ENCODE measurements at regions not wholly inside any gene's neighbourhood (a gene's known extent, or its start where the extent isn't known, plus 50 kb on each side); places are given as distances from the start of the nearest gene placed in this dataset.

DNA sequence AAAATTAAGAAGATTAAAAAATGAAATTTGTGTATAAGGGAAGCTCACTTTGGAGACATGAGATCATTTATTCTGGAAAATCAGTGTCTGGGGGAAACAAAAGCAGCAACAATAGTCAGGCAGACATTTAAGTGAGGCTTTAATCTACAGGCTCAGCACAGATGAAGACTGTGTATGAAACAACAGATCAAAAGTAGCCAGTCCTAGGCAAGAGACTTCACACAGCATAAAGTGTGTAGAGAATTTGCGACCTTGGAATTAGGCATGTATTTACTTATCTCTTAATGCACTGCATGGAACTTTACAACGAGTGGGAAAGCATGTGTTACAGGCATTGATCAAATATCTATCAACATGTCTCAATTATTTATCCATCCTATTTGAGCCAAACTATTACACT lies 1099.9 kb downstream of the PLA2G4A start:
- no peaks in the 10 kb centered on the region for H3K4me1 ChIP-seq
- no peak overlapping the region for H3K27ac ChIP-seq (replicated peaks)
- DNase-seq, result no peak
- H3K27me3 ChIP-seq (ENCODE audit: low read depth), result no peaks in the 10 kb centered on the region
- TF ChIP-seq, protein P1, sequence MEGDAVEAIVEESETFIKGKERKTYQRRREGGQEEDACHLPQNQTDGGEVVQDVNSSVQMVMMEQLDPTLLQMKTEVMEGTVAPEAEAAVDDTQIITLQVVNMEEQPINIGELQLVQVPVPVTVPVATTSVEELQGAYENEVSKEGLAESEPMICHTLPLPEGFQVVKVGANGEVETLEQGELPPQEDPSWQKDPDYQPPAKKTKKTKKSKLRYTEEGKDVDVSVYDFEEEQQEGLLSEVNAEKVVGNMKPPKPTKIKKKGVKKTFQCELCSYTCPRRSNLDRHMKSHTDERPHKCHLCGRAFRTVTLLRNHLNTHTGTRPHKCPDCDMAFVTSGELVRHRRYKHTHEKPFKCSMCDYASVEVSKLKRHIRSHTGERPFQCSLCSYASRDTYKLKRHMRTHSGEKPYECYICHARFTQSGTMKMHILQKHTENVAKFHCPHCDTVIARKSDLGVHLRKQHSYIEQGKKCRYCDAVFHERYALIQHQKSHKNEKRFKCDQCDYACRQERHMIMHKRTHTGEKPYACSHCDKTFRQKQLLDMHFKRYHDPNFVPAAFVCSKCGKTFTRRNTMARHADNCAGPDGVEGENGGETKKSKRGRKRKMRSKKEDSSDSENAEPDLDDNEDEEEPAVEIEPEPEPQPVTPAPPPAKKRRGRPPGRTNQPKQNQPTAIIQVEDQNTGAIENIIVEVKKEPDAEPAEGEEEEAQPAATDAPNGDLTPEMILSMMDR (IDR thresholded peaks at IDR 0.05; ENCODE audit: borderline replicate concordance), result no peak
- intact Hi-C loops (cut with micrococcal nuclease), result no loop called here
- H3K9me3 ChIP-seq (replicated peaks), result no peaks in the 10 kb centered on the region
- no peak overlapping the region for H3K4me3 ChIP-seq
- H3K36me3 ChIP-seq, result no peaks in the 10 kb centered on the region

DNA sequence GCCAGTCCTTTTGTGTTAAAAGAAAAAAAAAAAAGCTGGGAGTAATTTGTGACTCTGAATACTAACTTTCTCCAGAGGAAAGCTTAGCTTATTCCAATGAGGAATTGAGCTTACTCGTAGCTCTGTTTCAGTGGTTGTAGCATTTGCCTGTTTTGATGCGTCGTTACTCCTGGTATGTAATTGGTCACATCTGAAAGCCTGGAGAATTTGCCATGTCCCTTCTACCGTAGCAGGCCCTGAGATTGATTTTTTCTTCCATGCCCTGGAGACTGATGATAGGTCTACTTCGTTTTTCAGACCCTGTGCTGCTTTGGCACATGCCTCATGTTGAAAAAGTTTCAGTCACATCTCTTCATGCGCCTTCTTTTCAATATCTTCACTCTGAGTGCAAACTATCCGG lies 1103.0 kb downstream of the PLA2G4A start:
- intact Hi-C loops (cut with micrococcal nuclease), result no loop called here
- H3K27ac ChIP-seq (replicated peaks), result no peak overlapping the region
- no peaks in the 10 kb centered on the region for H3K36me3 ChIP-seq
- TF ChIP-seq, protein P1 (IDR thresholded peaks at IDR 0.05; ENCODE audit: borderline replicate concordance), result no peak
- H3K4me1 ChIP-seq, result no peaks in the 10 kb centered on the region
- H3K27me3 ChIP-seq (ENCODE audit: low read depth), result no peaks in the 10 kb centered on the region
- H3K4me3 ChIP-seq, result no peak overlapping the region
- DNase-seq, result no peak
- peaks cover 8% of the 10 kb centered on the region for H3K9me3 ChIP-seq (replicated peaks)

DNA sequence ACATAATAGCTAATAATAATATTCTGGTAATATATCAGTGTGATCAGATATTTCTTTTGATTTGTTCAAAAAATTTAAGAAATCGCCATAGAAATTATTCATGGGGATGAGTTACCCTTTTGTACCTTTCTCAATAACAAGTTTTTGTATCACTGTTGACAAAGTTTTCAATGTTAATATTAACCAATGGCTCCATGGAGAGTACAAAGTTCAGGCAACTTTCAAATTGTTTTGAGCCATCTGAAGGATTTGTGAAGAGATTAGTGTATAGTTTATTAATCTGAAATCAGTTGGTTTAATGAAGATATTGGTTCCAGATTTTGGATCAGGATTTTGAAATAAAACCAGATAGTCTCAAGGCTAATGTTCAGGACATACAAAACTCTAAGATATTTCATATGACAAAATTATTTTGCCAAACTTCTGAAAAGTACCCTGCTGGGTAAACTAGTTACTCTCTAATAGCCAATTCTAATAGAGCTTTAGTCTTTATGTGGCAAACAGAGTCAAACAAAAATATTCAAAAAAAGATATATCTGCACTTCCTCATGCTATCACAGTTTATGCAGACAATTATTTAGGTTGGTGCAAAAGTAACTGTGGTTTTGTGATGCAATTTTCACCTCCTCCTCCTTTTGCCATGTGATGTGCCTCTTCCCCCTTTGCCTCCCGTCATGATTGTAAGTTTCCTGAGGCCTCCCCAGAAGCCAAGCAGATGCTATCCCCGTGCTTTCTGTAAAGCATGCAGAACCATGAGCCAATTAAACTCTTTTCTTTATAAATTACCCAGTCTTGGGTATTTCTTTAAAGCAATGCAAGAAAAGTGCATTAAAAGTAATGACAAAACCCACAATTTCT lies 1105.0 kb downstream of the PLA2G4A start:
- TF ChIP-seq, protein P1 (IDR thresholded peaks at IDR 0.05; ENCODE audit: borderline replicate concordance), result no peak
- Histone ChIP-seq H3K27ac (replicated peaks) (no peak overlapping the region), H3K9me3 (replicated peaks) (peaks cover 11% of the 10 kb centered on the region), H3K27me3 (ENCODE audit: low read depth) (no peaks in the 10 kb centered on the region), H3K36me3 (no peaks in the 10 kb centered on the region), H3K4me1 (no peaks in the 10 kb centered on the region), H3K4me3 (no peak overlapping the region)
- no peak for DNase-seq
- intact Hi-C loops (cut with micrococcal nuclease), result no loop called here

DNA sequence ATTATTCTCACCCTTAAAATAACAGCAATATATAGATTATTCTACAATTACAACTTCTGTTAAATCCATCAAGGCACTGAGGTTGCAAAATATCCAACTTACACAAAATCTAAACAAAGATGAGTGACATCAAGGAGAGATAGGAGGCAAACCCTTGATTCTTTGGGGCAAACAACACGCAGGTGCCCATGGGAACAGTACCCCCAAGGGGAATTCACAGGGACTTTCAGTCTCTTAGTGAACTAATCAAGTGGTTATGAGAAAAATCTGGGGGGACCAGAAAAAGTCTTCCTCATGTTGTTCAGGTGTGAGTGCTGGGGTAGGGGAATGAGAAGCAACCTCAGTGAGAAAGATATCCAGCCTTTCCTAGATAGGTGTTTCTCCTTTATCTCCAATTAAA lies 1107.9 kb downstream of the PLA2G4A start:
- H3K36me3 ChIP-seq, result no peaks in the 10 kb centered on the region
- no peaks in the 10 kb centered on the region for H3K27me3 ChIP-seq (ENCODE audit: low read depth)
- peaks cover 15% of the 10 kb centered on the region for H3K9me3 ChIP-seq (replicated peaks)
- H3K27ac ChIP-seq (replicated peaks), result no peak overlapping the region
- H3K4me3 ChIP-seq, result no peak overlapping the region
- no peak for DNase-seq
- H3K4me1 ChIP-seq, result no peaks in the 10 kb centered on the region
- TF ChIP-seq, protein P1 (IDR thresholded peaks at IDR 0.05; ENCODE audit: borderline replicate concordance), result no peak
- intact Hi-C loops (cut with micrococcal nuclease), result no loop called here

DNA sequence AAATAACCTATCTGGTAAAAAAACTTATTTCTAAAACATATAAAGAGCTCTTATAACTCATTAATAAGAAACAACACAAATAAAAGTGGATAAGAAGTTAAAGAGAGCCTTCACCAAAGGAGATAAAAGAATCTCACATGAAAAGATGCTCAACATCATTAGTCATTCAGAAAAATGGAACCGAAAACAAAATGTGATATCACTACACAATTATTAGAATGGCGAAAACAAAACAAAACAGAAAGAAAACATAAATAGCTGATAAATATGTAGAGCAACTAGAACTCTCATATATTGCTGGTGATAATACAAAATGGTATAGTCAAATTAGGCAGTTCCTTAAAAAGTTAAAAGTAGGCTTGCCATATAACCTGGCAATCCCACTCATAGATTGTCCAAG lies 1109.3 kb downstream of the PLA2G4A start:
- Histone ChIP-seq H3K9me3 (replicated peaks) (peaks cover 15% of the 10 kb centered on the region), H3K4me3 (no peak overlapping the region), H3K4me1 (no peaks in the 10 kb centered on the region), H3K36me3 (no peaks in the 10 kb centered on the region), H3K27me3 (ENCODE audit: low read depth) (no peaks in the 10 kb centered on the region), H3K27ac (replicated peaks) (no peak overlapping the region)
- no peak for DNase-seq
- TF ChIP-seq, protein P1 (IDR thresholded peaks at IDR 0.05; ENCODE audit: borderline replicate concordance), result no peak
- intact Hi-C loops (cut with micrococcal nuclease), result no loop called here
